ENCODE measurements at regions not wholly inside any gene's neighbourhood (a gene's known extent, or its start where the extent isn't known, plus 50 kb on each side); places are given as distances from the start of the nearest gene placed in this dataset.

DNA sequence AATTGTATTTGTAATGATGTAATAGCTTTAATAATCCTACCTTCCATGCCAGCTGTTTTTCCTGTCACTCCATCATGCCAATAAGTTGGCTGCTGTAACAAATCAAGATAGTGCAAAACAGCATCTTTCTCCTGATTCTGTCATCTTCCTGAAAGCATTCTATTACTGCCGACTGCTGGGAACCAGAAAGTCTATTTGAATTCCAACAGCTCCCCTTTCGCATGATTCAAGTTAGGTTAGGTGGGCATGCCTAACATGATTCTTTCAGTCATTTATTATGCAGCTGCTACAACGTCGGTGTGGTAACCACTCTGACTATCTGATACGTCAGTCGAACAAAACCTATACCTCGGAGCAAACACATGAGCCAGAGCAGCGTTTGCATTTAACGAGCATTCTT, 127.9 kb upstream of the DMD start:
- no peak for TF ChIP-seq POLR2A (IDR thresholded peaks at IDR 0.05)
- TF ChIP-seq EP300 (IDR thresholded peaks at IDR 0.05), result no peak
- TF ChIP-seq, protein P1, sequence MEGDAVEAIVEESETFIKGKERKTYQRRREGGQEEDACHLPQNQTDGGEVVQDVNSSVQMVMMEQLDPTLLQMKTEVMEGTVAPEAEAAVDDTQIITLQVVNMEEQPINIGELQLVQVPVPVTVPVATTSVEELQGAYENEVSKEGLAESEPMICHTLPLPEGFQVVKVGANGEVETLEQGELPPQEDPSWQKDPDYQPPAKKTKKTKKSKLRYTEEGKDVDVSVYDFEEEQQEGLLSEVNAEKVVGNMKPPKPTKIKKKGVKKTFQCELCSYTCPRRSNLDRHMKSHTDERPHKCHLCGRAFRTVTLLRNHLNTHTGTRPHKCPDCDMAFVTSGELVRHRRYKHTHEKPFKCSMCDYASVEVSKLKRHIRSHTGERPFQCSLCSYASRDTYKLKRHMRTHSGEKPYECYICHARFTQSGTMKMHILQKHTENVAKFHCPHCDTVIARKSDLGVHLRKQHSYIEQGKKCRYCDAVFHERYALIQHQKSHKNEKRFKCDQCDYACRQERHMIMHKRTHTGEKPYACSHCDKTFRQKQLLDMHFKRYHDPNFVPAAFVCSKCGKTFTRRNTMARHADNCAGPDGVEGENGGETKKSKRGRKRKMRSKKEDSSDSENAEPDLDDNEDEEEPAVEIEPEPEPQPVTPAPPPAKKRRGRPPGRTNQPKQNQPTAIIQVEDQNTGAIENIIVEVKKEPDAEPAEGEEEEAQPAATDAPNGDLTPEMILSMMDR (IDR thresholded peaks at IDR 0.05), result no peak

All from stomach (tissue), 4 donors.